ENCODE measurements at regions not wholly inside any gene's neighbourhood (a gene's known extent, or its start where the extent isn't known, plus 50 kb on each side); places are given as distances from the start of the nearest gene placed in this dataset.

DNA sequence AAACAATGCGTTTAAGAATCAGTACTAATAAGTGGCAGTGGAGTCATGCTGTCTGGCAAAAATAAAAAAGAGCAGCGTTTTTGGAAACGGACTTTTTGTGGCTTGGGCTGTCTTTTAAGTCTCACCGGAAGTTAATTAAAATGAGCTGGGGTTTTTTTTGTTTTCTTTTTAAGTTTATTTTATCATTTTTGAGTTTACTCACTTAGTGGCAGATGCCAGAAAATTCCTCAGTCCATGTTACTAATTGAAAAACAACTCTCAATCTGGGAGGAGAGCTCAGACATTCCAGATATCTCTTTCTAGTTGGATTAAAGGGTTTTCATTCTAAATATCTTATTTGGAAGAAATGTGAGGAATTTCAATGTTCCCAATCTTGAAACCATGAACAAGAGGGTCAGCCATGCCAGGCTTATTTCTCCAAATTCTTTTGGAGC lies 133.8 kb upstream of the AGR3 start:
- H3K4me3 ChIP-seq (ENCODE audit: low read depth, low read length) = no peak overlapping the region
- peak; percentile 72 for DNase-seq (ENCODE audit: low read depth)
- TF ChIP-seq, protein P1, sequence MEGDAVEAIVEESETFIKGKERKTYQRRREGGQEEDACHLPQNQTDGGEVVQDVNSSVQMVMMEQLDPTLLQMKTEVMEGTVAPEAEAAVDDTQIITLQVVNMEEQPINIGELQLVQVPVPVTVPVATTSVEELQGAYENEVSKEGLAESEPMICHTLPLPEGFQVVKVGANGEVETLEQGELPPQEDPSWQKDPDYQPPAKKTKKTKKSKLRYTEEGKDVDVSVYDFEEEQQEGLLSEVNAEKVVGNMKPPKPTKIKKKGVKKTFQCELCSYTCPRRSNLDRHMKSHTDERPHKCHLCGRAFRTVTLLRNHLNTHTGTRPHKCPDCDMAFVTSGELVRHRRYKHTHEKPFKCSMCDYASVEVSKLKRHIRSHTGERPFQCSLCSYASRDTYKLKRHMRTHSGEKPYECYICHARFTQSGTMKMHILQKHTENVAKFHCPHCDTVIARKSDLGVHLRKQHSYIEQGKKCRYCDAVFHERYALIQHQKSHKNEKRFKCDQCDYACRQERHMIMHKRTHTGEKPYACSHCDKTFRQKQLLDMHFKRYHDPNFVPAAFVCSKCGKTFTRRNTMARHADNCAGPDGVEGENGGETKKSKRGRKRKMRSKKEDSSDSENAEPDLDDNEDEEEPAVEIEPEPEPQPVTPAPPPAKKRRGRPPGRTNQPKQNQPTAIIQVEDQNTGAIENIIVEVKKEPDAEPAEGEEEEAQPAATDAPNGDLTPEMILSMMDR (IDR thresholded peaks at IDR 0.05; ENCODE audit: insufficient read depth, low read length) = no peak

DNA sequence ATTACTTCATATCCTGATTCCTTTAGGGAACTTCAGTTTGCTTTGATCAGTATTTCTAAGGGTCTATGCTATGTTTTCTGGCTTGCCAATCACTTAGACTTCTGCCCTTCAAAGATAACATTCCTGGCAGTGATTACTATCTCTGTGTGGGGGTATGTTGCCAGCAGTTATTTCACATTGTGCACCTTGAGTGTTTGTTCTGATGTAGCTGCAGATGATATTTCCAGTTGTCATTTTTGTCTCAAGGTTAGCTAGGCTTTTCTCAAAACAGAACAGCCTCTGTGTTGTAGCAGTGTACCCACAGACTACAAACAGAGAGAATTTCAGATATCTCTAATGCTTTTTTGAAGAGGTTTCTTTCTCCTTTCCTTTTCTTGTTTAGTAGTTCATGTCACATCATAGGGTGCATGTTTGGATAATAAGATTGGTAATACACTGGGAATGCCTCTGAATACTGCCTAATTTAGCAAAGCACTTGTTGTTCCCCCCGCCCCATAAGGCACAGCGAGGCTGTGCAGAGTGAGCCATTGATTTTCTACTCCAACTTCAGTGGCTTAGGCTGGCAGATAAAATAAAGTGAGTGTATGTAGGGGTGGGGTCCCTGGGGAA lies 134.7 kb upstream of the AGR3 start:
- H3K4me3 ChIP-seq (ENCODE audit: low read depth, low read length) = no peak overlapping the region
- TF ChIP-seq, protein P1 (IDR thresholded peaks at IDR 0.05; ENCODE audit: insufficient read depth, low read length) = no peak
- DNase-seq (ENCODE audit: low read depth) = no peak

DNA sequence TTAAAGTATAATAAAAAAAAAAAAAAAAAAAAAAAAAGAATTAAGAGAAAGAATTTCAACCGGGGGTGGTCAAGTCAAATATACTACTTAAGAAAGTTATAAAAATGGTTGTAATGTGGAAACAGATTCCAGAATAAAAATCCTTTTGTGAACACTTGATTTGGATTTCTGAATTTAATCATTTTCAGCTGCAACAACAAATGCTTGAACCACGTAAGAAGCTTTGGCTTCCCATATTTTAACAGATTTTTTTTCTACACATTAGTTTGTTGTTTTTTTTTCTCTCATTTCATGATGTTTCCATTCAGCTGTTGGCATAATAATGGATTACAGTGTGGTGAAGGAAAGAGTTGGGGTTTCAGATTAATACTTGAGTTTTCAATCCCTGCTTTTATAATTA lies 137.3 kb upstream of the AGR3 start:
- no peak overlapping the region for H3K4me3 ChIP-seq (ENCODE audit: low read depth, low read length)
- no peak for DNase-seq (ENCODE audit: low read depth)
- TF ChIP-seq, protein P1 (IDR thresholded peaks at IDR 0.05; ENCODE audit: insufficient read depth, low read length) = no peak

DNA sequence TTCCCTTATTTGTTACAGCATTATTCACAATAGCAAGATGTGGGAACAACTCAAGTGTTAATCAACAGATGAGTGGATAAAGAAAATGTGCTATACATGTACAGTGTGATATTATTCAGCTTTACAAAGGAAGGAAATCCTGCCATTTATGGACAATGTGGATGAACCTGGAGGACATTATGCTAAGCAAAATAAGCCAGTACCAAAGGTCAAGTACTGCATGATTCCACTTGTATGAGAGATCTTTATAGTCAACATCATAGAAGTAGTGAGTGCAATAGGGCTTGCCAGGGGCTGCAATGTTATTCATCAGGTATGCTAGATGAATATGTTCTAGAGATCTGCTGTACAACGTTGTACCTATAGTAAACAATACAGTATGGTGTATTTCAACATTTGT lies 138.5 kb upstream of the AGR3 start:
- no peak for DNase-seq (ENCODE audit: low read depth)
- no peak overlapping the region for H3K4me3 ChIP-seq (ENCODE audit: low read depth, low read length)
- TF ChIP-seq, protein P1 (IDR thresholded peaks at IDR 0.05; ENCODE audit: insufficient read depth, low read length) = no peak

DNA sequence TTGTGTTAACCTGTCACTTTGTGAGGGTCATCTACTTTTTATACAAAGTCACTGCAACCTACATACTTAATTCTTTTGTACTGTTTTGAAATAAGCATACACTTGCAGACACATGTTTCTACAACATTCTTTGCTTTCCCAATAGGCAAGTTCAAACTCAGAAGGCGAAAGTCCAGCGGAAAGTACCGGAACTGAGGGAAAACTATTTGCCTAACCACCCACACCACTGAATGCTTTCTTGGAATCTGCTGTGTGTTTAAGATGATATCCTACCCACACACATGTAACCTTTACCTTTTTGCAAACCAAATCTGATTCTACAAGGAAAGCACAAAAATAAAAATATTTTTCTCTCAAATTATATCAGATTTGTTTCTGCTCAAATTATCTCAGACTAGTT lies 139.4 kb upstream of the AGR3 start:
- TF ChIP-seq, protein P1 (IDR thresholded peaks at IDR 0.05; ENCODE audit: insufficient read depth, low read length) = no peak
- DNase-seq (ENCODE audit: low read depth) = peak; percentile 55
- no peak overlapping the region for H3K4me3 ChIP-seq (ENCODE audit: low read depth, low read length)

DNA sequence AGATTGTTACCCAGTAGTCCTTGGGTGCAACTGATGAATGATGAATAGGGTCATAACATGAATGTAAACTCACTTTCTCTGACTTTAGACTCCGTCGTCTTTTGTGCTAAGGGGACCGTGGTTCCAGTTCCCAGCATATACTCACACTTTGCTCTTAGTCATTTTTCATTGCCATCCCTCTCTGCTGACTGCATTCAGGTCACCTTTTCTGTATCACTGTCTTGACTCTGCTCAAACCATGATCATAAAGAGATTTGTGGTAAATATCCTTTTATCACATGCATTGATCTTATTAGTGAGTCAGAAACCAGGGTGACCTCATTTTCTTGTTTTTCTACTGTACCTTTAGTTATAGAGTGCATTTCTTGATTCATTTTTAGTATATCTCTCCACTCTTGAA lies 141.1 kb upstream of the AGR3 start:
- TF ChIP-seq, protein P1 (IDR thresholded peaks at IDR 0.05; ENCODE audit: insufficient read depth, low read length) = no peak
- H3K4me3 ChIP-seq (ENCODE audit: low read depth, low read length) = no peak overlapping the region
- no peak for DNase-seq (ENCODE audit: low read depth)

DNA sequence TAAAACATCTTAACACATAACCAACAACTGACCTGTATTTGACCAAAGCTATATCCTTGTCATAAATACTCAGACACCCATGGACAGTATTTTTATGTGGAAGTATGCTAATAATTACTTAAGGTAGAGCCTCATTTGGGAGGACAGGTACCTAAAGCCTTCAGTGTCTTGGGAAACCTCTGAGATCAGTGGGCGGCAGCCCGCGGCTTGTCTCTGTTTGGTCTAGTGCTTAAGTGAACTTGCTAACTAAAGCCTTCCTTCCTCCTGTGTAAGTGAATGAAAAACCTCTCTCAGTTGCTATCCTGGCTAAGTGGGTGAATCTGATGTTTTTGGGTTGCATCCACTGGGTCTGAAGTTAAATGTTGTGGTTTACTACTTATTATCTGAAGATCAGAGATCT lies 144.5 kb upstream of the AGR3 start:
- no peak for DNase-seq (ENCODE audit: low read depth)
- no peak overlapping the region for H3K4me3 ChIP-seq (ENCODE audit: low read depth, low read length)
- TF ChIP-seq, protein P1 (IDR thresholded peaks at IDR 0.05; ENCODE audit: insufficient read depth, low read length) = no peak
